ENCODE measurements at regions not wholly inside any gene's neighbourhood (a gene's known extent, or its start where the extent isn't known, plus 50 kb on each side); places are given as distances from the start of the nearest gene placed in this dataset.

GRCh38 chr14:25607192-25607591 lies 557.2 kb upstream of the STXBP6 start:
- no peak overlapping the region for H3K27ac Mint-ChIP-seq
- H3K9me3 Mint-ChIP-seq, result peaks cover 13% of the 10 kb centered on the region
- H3K4me1 Mint-ChIP-seq (ENCODE audit: low read depth), result no peaks in the 10 kb centered on the region
- H3K4me3 Mint-ChIP-seq, result no peak overlapping the region
- H3K27me3 Mint-ChIP-seq, result no peaks in the 10 kb centered on the region
- no peaks in the 10 kb centered on the region for H3K36me3 Mint-ChIP-seq (ENCODE audit: low read depth)

- H3K4me3 Mint-ChIP-seq, result no peak overlapping the region
Measured at GRCh38 chr14:25602106-25602505, 552.2 kb upstream of the STXBP6 start.

GRCh38 chr14:25588751-25589150 lies 538.8 kb upstream of the STXBP6 start:
- peaks cover 8% of the 10 kb centered on the region for H3K9me3 Mint-ChIP-seq
- no peak overlapping the region for H3K4me3 Mint-ChIP-seq
- no peaks in the 10 kb centered on the region for H3K4me1 Mint-ChIP-seq (ENCODE audit: low read depth)
- no peaks in the 10 kb centered on the region for H3K27me3 Mint-ChIP-seq
- H3K27ac Mint-ChIP-seq, result no peak overlapping the region
- no peaks in the 10 kb centered on the region for H3K36me3 Mint-ChIP-seq (ENCODE audit: low read depth)

More at GRCh38 chr14:25602106-25602505, 552.2 kb upstream of the STXBP6 start:
- Mint-ChIP-seq H3K9me3 (peaks cover 13% of the 10 kb centered on the region), H3K4me1 (ENCODE audit: low read depth) (no peaks in the 10 kb centered on the region), H3K27ac (no peak overlapping the region), H3K36me3 (ENCODE audit: low read depth) (no peaks in the 10 kb centered on the region), H3K27me3 (no peaks in the 10 kb centered on the region)

GRCh38 chr14:25574628-25575325 lies 524.8 kb upstream of the STXBP6 start:
- Mint-ChIP-seq H3K27ac (no peak overlapping the region), H3K27me3 (no peaks in the 10 kb centered on the region), H3K4me3 (no peak overlapping the region), H3K4me1 (ENCODE audit: low read depth) (no peaks in the 10 kb centered on the region), H3K9me3 (peaks cover 6% of the 10 kb centered on the region), H3K36me3 (ENCODE audit: low read depth) (no peaks in the 10 kb centered on the region)

- Mint-ChIP-seq H3K27me3 (no peaks in the 10 kb centered on the region), H3K36me3 (ENCODE audit: low read depth) (no peaks in the 10 kb centered on the region), H3K27ac (no peak overlapping the region), H3K9me3 (peaks cover 18% of the 10 kb centered on the region), H3K4me1 (ENCODE audit: low read depth) (no peaks in the 10 kb centered on the region), H3K4me3 (no peak overlapping the region)
Measured at GRCh38 chr14:25570483-25570882, 520.5 kb upstream of the STXBP6 start.

- no peaks in the 10 kb centered on the region for H3K4me1 Mint-ChIP-seq (ENCODE audit: low read depth)
- no peaks in the 10 kb centered on the region for H3K27me3 Mint-ChIP-seq
- H3K36me3 Mint-ChIP-seq (ENCODE audit: low read depth), result no peaks in the 10 kb centered on the region
Measured at GRCh38 chr14:25557466-25557865, 507.5 kb upstream of the STXBP6 start.

GRCh38 chr14:25552826-25553225 lies 502.9 kb upstream of the STXBP6 start:
- Mint-ChIP-seq H3K27ac (no peak overlapping the region), H3K27me3 (no peaks in the 10 kb centered on the region), H3K9me3 (no peaks in the 10 kb centered on the region), H3K4me3 (no peak overlapping the region), H3K4me1 (ENCODE audit: low read depth) (no peaks in the 10 kb centered on the region), H3K36me3 (ENCODE audit: low read depth) (no peaks in the 10 kb centered on the region)

More at GRCh38 chr14:25557466-25557865, 507.5 kb upstream of the STXBP6 start:
- no peak overlapping the region for H3K4me3 Mint-ChIP-seq
- no peak overlapping the region for H3K27ac Mint-ChIP-seq
- H3K9me3 Mint-ChIP-seq, result no peaks in the 10 kb centered on the region

GRCh38 chr14:25551674-25552073 lies 501.7 kb upstream of the STXBP6 start:
- Mint-ChIP-seq H3K4me3 (no peak overlapping the region), H3K27me3 (no peaks in the 10 kb centered on the region), H3K4me1 (ENCODE audit: low read depth) (no peaks in the 10 kb centered on the region), H3K27ac (no peak overlapping the region), H3K9me3 (no peaks in the 10 kb centered on the region), H3K36me3 (ENCODE audit: low read depth) (no peaks in the 10 kb centered on the region)

GRCh38 chr14:25546826-25547225 lies 496.9 kb upstream of the STXBP6 start:
- H3K4me1 Mint-ChIP-seq (ENCODE audit: low read depth), result no peaks in the 10 kb centered on the region
- H3K27me3 Mint-ChIP-seq, result no peaks in the 10 kb centered on the region
- H3K27ac Mint-ChIP-seq, result no peak overlapping the region
- H3K4me3 Mint-ChIP-seq, result no peak overlapping the region
- no peaks in the 10 kb centered on the region for H3K9me3 Mint-ChIP-seq
- H3K36me3 Mint-ChIP-seq (ENCODE audit: low read depth), result no peaks in the 10 kb centered on the region

GRCh38 chr14:25537846-25538455 lies 488.0 kb upstream of the STXBP6 start:
- Mint-ChIP-seq H3K9me3 (no peaks in the 10 kb centered on the region), H3K4me1 (ENCODE audit: low read depth) (no peaks in the 10 kb centered on the region), H3K4me3 (no peak overlapping the region), H3K27ac (no peak overlapping the region), H3K36me3 (ENCODE audit: low read depth) (no peaks in the 10 kb centered on the region), H3K27me3 (no peaks in the 10 kb centered on the region)

GRCh38 chr14:25526290-25526689 lies 476.3 kb upstream of the STXBP6 start:
- H3K4me1 Mint-ChIP-seq (ENCODE audit: low read depth), result no peaks in the 10 kb centered on the region
- no peaks in the 10 kb centered on the region for H3K9me3 Mint-ChIP-seq
- H3K27ac Mint-ChIP-seq, result no peak overlapping the region

GRCh38 chr14:25522926-25523325 lies 473.0 kb upstream of the STXBP6 start:
- no peaks in the 10 kb centered on the region for H3K36me3 Mint-ChIP-seq (ENCODE audit: low read depth)
- H3K9me3 Mint-ChIP-seq, result no peaks in the 10 kb centered on the region
- no peak overlapping the region for H3K4me3 Mint-ChIP-seq
- no peaks in the 10 kb centered on the region for H3K4me1 Mint-ChIP-seq (ENCODE audit: low read depth)
- no peak overlapping the region for H3K27ac Mint-ChIP-seq
- no peaks in the 10 kb centered on the region for H3K27me3 Mint-ChIP-seq

More at GRCh38 chr14:25526290-25526689, 476.3 kb upstream of the STXBP6 start:
- H3K4me3 Mint-ChIP-seq, result no peak overlapping the region
- no peaks in the 10 kb centered on the region for H3K36me3 Mint-ChIP-seq (ENCODE audit: low read depth)
- H3K27me3 Mint-ChIP-seq, result no peaks in the 10 kb centered on the region

GRCh38 chr14:25522116-25522515 lies 472.2 kb upstream of the STXBP6 start:
- H3K27ac Mint-ChIP-seq, result no peak overlapping the region

GRCh38 chr14:25521616-25522015 lies 471.7 kb upstream of the STXBP6 start:
- Mint-ChIP-seq H3K4me1 (ENCODE audit: low read depth) (no peaks in the 10 kb centered on the region), H3K36me3 (ENCODE audit: low read depth) (no peaks in the 10 kb centered on the region), H3K4me3 (no peak overlapping the region), H3K27me3 (no peaks in the 10 kb centered on the region), H3K27ac (no peak overlapping the region), H3K9me3 (no peaks in the 10 kb centered on the region)

More at GRCh38 chr14:25522116-25522515, 472.2 kb upstream of the STXBP6 start:
- Mint-ChIP-seq H3K9me3 (no peaks in the 10 kb centered on the region), H3K4me3 (no peak overlapping the region), H3K36me3 (ENCODE audit: low read depth) (no peaks in the 10 kb centered on the region), H3K27me3 (no peaks in the 10 kb centered on the region), H3K4me1 (ENCODE audit: low read depth) (no peaks in the 10 kb centered on the region)

- no peak overlapping the region for H3K4me3 Mint-ChIP-seq
- no peaks in the 10 kb centered on the region for H3K4me1 Mint-ChIP-seq (ENCODE audit: low read depth)
- no peak overlapping the region for H3K27ac Mint-ChIP-seq
- H3K36me3 Mint-ChIP-seq (ENCODE audit: low read depth), result no peaks in the 10 kb centered on the region
- H3K27me3 Mint-ChIP-seq, result no peaks in the 10 kb centered on the region
- H3K9me3 Mint-ChIP-seq, result peaks cover under 1% of the 10 kb centered on the region
Measured at GRCh38 chr14:25520821-25521220, 470.9 kb upstream of the STXBP6 start.

- H3K36me3 Mint-ChIP-seq (ENCODE audit: low read depth), result no peaks in the 10 kb centered on the region
- H3K9me3 Mint-ChIP-seq, result peaks cover 8% of the 10 kb centered on the region
- H3K27me3 Mint-ChIP-seq, result no peaks in the 10 kb centered on the region
- no peaks in the 10 kb centered on the region for H3K4me1 Mint-ChIP-seq (ENCODE audit: low read depth)
- no peak overlapping the region for H3K27ac Mint-ChIP-seq
- no peak overlapping the region for H3K4me3 Mint-ChIP-seq
Measured at GRCh38 chr14:25518364-25518763, 468.4 kb upstream of the STXBP6 start.
